WTC11 (cell line): ENCODE measurements at regions not wholly inside any gene's neighbourhood (a gene's known extent, or its start where the extent isn't known, plus 50 kb on each side); places are given as distances from the start of the nearest gene placed in this dataset.

ENCODE experiments used
- CREB1 ChIP-seq: sonication (generic); formaldehyde crosslinking; IDR thresholded peaks from 2 replicates; pipeline ENCODE4 v1.8.0; 2023; ENCODE audit warnings: mild to moderate bottlenecking, missing genetic modification reagents
- CTCF ChIP-seq: fragments of 200-600 bp; IDR thresholded peaks from 2 replicates; pipeline ENCODE4 v1.8.0; 2022; ENCODE audit warnings: antibody characterized with exemption
- ERG ChIP-seq: fragments of 250-450 bp; sonication (Bioruptor Pico); IDR thresholded peaks from 2 replicates; pipeline ENCODE4 v1.8.0; 2021; ENCODE audit warnings: mild to moderate bottlenecking
- GRHL2 ChIP-seq: fragments of 250-450 bp; sonication (Bioruptor Pico); IDR thresholded peaks from 2 replicates; pipeline ENCODE4 v1.8.0; 2022; ENCODE audit warnings: mild to moderate bottlenecking, moderate library complexity; ENCODE audit not compliant: insufficient replicate concordance, severe bottlenecking
- MAX ChIP-seq: sonication (generic); formaldehyde crosslinking; IDR thresholded peaks from 2 replicates; pipeline ENCODE4 v1.8.0; 2022; ENCODE audit warnings: mild to moderate bottlenecking, missing genetic modification reagents
- RELA ChIP-seq: sonication (generic); formaldehyde crosslinking; IDR thresholded peaks from 2 replicates; pipeline ENCODE4 v1.8.1; 2022; ENCODE audit warnings: missing genetic modification reagents, mild to moderate bottlenecking, borderline replicate concordance
- TP53 ChIP-seq: sonication (generic); formaldehyde crosslinking; IDR thresholded peaks from 2 replicates; pipeline ENCODE4 v1.8.1; 2023; ENCODE audit warnings: mild to moderate bottlenecking, missing genetic modification reagents
- ZNF263 ChIP-seq: sonication (generic); formaldehyde crosslinking; IDR thresholded peaks from 2 replicates; pipeline ENCODE4 v1.8.1; 2022; ENCODE audit warnings: low read depth, mild to moderate bottlenecking, moderate library complexity, missing genetic modification reagents

- no peak for TF ChIP-seq RELA (CRISPR knock-in tag)
- no peak for TF ChIP-seq MAX (CRISPR knock-in tag)
- no peak for TF ChIP-seq CTCF
- TF ChIP-seq TP53 (CRISPR knock-in tag), result no peak
- TF ChIP-seq ERG (CRISPR knock-in tag), result no peak
- no peak for TF ChIP-seq GRHL2 (CRISPR knock-in tag)
- TF ChIP-seq CREB1 (CRISPR knock-in tag), result no peak
- no peak for TF ChIP-seq ZNF263 (CRISPR knock-in tag)
Measured at GRCh38 chr22:49693848-49694247, 133.8 kb downstream of the BRD1 start.
